Bronchial epithelial cell (primary cell): ENCODE measurements at regions not wholly inside any gene's neighbourhood (a gene's known extent, or its start where the extent isn't known, plus 50 kb on each side); places are given as distances from the start of the nearest gene placed in this dataset.

Experiments
- DNase-seq: peaks from one replicate; pipeline ENCODE4 v3.0.0-alpha.2; 2010; ENCODE audit warnings: low read depth
- FAIRE-seq: peaks from 2 replicates; lab custom pipeline; 2011; peaks lifted over from hg19 to GRCh38; lab: Jason Lieb, UNC
- H3K27me3 ChIP-seq: 2 replicates; pipeline ENCODE4 v1.5.1; 2011; ENCODE audit warnings: low read length; ENCODE audit not compliant: control insufficient read depth, insufficient read depth
- H3K36me3 ChIP-seq: 2 replicates; pipeline ENCODE4 v1.5.1; 2011; ENCODE audit warnings: low read length; ENCODE audit not compliant: control insufficient read depth, insufficient read depth
- H3K4me3 ChIP-seq: 2 replicates; pipeline ENCODE4 v1.5.1; 2011; ENCODE audit warnings: mild to moderate bottlenecking, low read depth, low read length, control low read depth
- TF ChIP-seq, protein P1 (sequence below): IDR thresholded peaks from 2 replicates; pipeline ENCODE4 v1.5.1; 2011; ENCODE audit warnings: mild to moderate bottlenecking, moderate library complexity, low read length, control low read depth, inconsistent platforms; ENCODE audit not compliant: insufficient read depth, severe bottlenecking

DNA sequence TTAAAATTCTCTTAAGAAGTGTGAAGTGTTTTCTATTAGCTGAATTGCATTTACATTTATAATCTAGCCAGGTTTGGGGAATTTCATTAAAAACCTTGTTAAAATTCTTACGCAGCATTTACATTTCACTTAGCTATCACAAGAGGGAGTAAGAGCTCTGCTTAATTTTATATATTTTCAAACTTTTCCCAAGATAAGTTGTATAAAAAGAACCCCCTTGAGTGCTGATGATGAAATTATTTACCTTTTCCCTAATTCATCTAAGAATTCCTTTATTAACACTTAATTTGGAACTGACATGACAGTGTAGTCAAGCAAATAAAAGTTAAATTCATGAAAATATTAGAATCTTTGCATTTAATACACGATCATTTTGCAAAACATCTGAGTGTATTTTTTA is 54.2 kb upstream of the ZSWIM2 start:
- TF ChIP-seq, protein P1, sequence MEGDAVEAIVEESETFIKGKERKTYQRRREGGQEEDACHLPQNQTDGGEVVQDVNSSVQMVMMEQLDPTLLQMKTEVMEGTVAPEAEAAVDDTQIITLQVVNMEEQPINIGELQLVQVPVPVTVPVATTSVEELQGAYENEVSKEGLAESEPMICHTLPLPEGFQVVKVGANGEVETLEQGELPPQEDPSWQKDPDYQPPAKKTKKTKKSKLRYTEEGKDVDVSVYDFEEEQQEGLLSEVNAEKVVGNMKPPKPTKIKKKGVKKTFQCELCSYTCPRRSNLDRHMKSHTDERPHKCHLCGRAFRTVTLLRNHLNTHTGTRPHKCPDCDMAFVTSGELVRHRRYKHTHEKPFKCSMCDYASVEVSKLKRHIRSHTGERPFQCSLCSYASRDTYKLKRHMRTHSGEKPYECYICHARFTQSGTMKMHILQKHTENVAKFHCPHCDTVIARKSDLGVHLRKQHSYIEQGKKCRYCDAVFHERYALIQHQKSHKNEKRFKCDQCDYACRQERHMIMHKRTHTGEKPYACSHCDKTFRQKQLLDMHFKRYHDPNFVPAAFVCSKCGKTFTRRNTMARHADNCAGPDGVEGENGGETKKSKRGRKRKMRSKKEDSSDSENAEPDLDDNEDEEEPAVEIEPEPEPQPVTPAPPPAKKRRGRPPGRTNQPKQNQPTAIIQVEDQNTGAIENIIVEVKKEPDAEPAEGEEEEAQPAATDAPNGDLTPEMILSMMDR = peak; percentile 21
- no peak for FAIRE-seq

More for the DNA sequence above, 54.2 kb upstream of the ZSWIM2 start:
- no peaks in the 10 kb centered on the region for H3K27me3 ChIP-seq
- no peaks in the 10 kb centered on the region for H3K36me3 ChIP-seq
- H3K4me3 ChIP-seq = no peak overlapping the region
- DNase-seq = peak; percentile 24
